Pancreas (tissue), 10 donors: ENCODE measurements at regions not wholly inside any gene's neighbourhood (a gene's known extent, or its start where the extent isn't known, plus 50 kb on each side); places are given as distances from the start of the nearest gene placed in this dataset.

Experiments
- ATAC-seq, 4 donors: fragments of 200-7000 bp; cut with Tn5 transposase; one replicate each; pipeline versions ENCODE4 v1.8.0 to v1.9.1; 2020; ENCODE audit warnings: mild to moderate bottlenecking in 4 of 4, moderate library complexity in 4 of 4
- DNase-seq, 6 donors: peaks; one replicate each; pipeline ENCODE4 v3.0.0-alpha.2; 2020
- FAIRE-seq: peaks from 2 replicates; lab custom pipeline; 2012; peaks lifted over from hg19 to GRCh38; lab: Jason Lieb, UNC
- H3K27ac ChIP-seq, 4 donors: fragments of 200-600 bp; sonication (generic); 1 replicate in 3 of 4; 2 replicates in 1 of 4; pipeline versions ENCODE4 v1.5.0 to v1.8.0; 2020
- H3K27me3 ChIP-seq, 4 donors: fragments of 200-600 bp; one replicate each; pipeline ENCODE4 v1.8.0; 2021
- H3K36me3 ChIP-seq, 3 donors: fragments of 200-600 bp; sonication (generic) in 1 of 3; one replicate each; pipeline versions ENCODE4 v1.5.0 to v1.8.0; 2020 to 2021
- H3K4me1 ChIP-seq, 3 donors: fragments of 200-600 bp; one replicate each; pipeline ENCODE4 v1.8.0; 2021
- H3K4me3 ChIP-seq, 4 donors: fragments of 200-600 bp; sonication (generic) in 2 of 4; one replicate each; pipeline versions ENCODE4 v1.5.0 to v1.8.0; 2020 to 2021
- H3K9me3 ChIP-seq, 4 donors: fragments of 200-600 bp; one replicate each; pipeline ENCODE4 v1.8.0; 2021
- CTCF ChIP-seq, 4 donors: fragments of 200-600 bp; sonication (generic) in 3 of 4; IDR thresholded peaks; one replicate each; pipeline versions ENCODE4 v1.5.0 to v1.8.0; 2021; ENCODE audit warnings: antibody characterized with exemption in 4 of 4
- WGBS, 2 donors: extraction: QIAGEN DNeasy Blood & Tissue Kit; methylation state at CpG; one replicate each; pipeline ENCODE4 v1.1.7; 2013; 5-methylcytosine and 5-hydroxymethylcytosine counted together
- intact Hi-C, 3 donors: fragments of 100-400 bp; cut with DNase I; formaldehyde crosslinking; loops; one replicate each; pipeline versions ENCODE4 v1.11.1 to v1.14.2; 2022
- donor health status: healthy with polysubstance abuse.
- donor health status: DM: no; HTN: no; CAD: no; lungs with moderate emphysema.
- donor health status: DM: no; HTN: no; CAD: no.
- donor health status: control.
- donor health status: control.
- donor health status: Bipolar disorder and iron deficiency.
- donor health status: DM: yes; HTN: yes; CAD: no.
- donor health status: DM: no; HTN: no; CAD: no.
- donor health status: DM: no; HTN: no; CAD: no.
- donor health status: DM: yes; HTN: yes; CAD: no.

- H3K4me1 ChIP-seq, result no peaks in the 10 kb centered on the region
These were observed 323.5 kb downstream of the RRAGC start for GRCh38 chr1:38536089-38536488.

GRCh38 chr1:38534473-38534823 is 325.1 kb downstream of the RRAGC start:
- Histone ChIP-seq H3K4me3 (no peak overlapping the region), H3K4me1 (no peaks in the 10 kb centered on the region), H3K27me3 (peaks cover 0 to 4% (median 0%) of the 10 kb centered on the region in 4 donors), H3K27ac (no peak overlapping the region), H3K9me3 (no peaks in the 10 kb centered on the region), H3K36me3 (no peaks in the 10 kb centered on the region)
- ATAC-seq, result no peak
- TF ChIP-seq CTCF (IDR thresholded peaks at IDR 0.05), result no peak
- WGBS, 2 donors, result 71 to 79% methylated on average over 7 of the region's 7 CpGs
- no peak for FAIRE-seq
- intact Hi-C loops, result no loop called here
- no peak for DNase-seq

More at GRCh38 chr1:38536089-38536488, 323.5 kb downstream of the RRAGC start:
- FAIRE-seq (no peak), ATAC-seq (no peak), DNase-seq (no peak)
- Histone ChIP-seq H3K27me3 (peaks cover 0 to 5% (median 2%) of the 10 kb centered on the region in 4 donors), H3K4me3 (no peak overlapping the region), H3K27ac (no peak overlapping the region), H3K36me3 (no peaks in the 10 kb centered on the region), H3K9me3 (no peaks in the 10 kb centered on the region)
- 71 to 85% methylated on average over 4 of the region's 4 CpGs for WGBS, 2 donors
- intact Hi-C loops, result no loop called here
- TF ChIP-seq CTCF (IDR thresholded peaks at IDR 0.05), result no peak

- ATAC-seq (no peak), DNase-seq (no peak), FAIRE-seq (no peak)
- Histone ChIP-seq H3K4me3 (no peak overlapping the region), H3K36me3 (no peaks in the 10 kb centered on the region), H3K9me3 (no peaks in the 10 kb centered on the region), H3K27me3 (peaks cover 0 to 4% (median 0%) of the 10 kb centered on the region in 4 donors), H3K4me1 (no peaks in the 10 kb centered on the region), H3K27ac (no peak overlapping the region)
- intact Hi-C loops, result no loop called here
- no peak for TF ChIP-seq CTCF (IDR thresholded peaks at IDR 0.05)
- WGBS, 2 donors, result 43 to 47% methylated on average over 5 of the region's 5 CpGs
These were observed 325.6 kb downstream of the RRAGC start for GRCh38 chr1:38533772-38534472.

- DNase-seq, result no peak
- Histone ChIP-seq H3K4me3 (no peak overlapping the region), H3K27me3 (no peaks in the 10 kb centered on the region), H3K4me1 (no peaks in the 10 kb centered on the region), H3K27ac (no peak overlapping the region), H3K36me3 (no peaks in the 10 kb centered on the region), H3K9me3 (no peaks in the 10 kb centered on the region)
- no peak for ATAC-seq
- no peak for TF ChIP-seq CTCF (IDR thresholded peaks at IDR 0.05)
- no peak for FAIRE-seq
- WGBS, 2 donors, result 81 to 92% methylated on average over 3 of the region's 3 CpGs
- intact Hi-C loops, result no loop called here
These were observed 328.6 kb downstream of the RRAGC start for GRCh38 chr1:38530957-38531356.

GRCh38 chr1:38529946-38530345 is 329.6 kb downstream of the RRAGC start:
- no peaks in the 10 kb centered on the region for H3K36me3 ChIP-seq
- intact Hi-C loops, result no loop called here
- TF ChIP-seq CTCF (IDR thresholded peaks at IDR 0.05), result no peak
- no peak overlapping the region for H3K4me3 ChIP-seq
- H3K27me3 ChIP-seq, result peaks cover 0 to 5% (median 0%) of the 10 kb centered on the region in 4 donors
- 96 to 100% methylated on average over 3 of the region's 3 CpGs for WGBS, 2 donors
- no peak overlapping the region for H3K27ac ChIP-seq
- H3K4me1 ChIP-seq, result no peaks in the 10 kb centered on the region
- ATAC-seq (no peak), DNase-seq (no peak), FAIRE-seq (no peak)
- no peaks in the 10 kb centered on the region for H3K9me3 ChIP-seq
